DOHH2 (cell line): ENCODE measurements at regions not wholly inside any gene's neighbourhood (a gene's known extent, or its start where the extent isn't known, plus 50 kb on each side); places are given as distances from the start of the nearest gene placed in this dataset.

Experiments
- CTCF ChIP-seq: fragments of 200-600 bp; sonication (generic); IDR thresholded peaks from one replicate; pipeline ENCODE4 v1.5.1; 2014; ENCODE audit warnings: antibody characterized with exemption, mild to moderate bottlenecking, low read depth, low read length; ENCODE audit not compliant: poor library complexity, severe bottlenecking
- EZH2phosphoT487 ChIP-seq: fragments of 200-600 bp; sonication (generic); IDR thresholded peaks from 2 replicates; pipeline ENCODE4 v1.6.1; 2017; ENCODE audit warnings: borderline replicate concordance, mild to moderate bottlenecking, antibody characterized with exemption, low read length, moderate library complexity, mixed read lengths

- TF ChIP-seq CTCF (no peak), EZH2phosphoT487 (no peak)
These were observed 181.1 kb upstream of the ELAVL2 start for GRCh38 chr9:24007185-24007584.
